HG02981 (cell line): ENCODE measurements at regions not wholly inside any gene's neighbourhood (a gene's known extent, or its start where the extent isn't known, plus 50 kb on each side); places are given as distances from the start of the nearest gene placed in this dataset.

Experiments
- ATAC-seq: cut with Tn5 transposase; IDR thresholded peaks from one replicate; pipeline ENCODE4 v1.9.1; 2021; ENCODE audit warnings: mild to moderate bottlenecking, moderate library complexity; ENCODE audit not compliant: unreplicated experiment

DNA sequence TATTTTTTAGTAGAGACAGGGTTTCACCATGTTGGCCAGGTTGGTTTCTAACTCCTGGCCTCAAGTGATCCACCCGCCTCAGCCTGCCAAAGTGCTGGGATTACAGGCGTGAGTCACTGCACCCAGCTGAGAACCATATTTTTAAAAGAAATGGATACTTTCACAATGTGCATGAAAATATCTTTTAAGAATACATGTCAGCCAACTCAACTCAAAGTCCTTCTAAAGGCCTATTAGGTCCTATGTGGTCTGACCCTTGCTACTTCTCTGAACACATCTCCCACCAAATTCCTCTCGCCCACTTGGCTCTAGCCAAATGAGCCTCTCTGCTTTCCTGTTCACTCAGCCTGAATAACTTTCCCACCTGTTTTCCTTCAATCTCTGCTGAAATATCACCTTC, 119.6 kb downstream of the MTX2 start:
- ATAC-seq = no peak

DNA sequence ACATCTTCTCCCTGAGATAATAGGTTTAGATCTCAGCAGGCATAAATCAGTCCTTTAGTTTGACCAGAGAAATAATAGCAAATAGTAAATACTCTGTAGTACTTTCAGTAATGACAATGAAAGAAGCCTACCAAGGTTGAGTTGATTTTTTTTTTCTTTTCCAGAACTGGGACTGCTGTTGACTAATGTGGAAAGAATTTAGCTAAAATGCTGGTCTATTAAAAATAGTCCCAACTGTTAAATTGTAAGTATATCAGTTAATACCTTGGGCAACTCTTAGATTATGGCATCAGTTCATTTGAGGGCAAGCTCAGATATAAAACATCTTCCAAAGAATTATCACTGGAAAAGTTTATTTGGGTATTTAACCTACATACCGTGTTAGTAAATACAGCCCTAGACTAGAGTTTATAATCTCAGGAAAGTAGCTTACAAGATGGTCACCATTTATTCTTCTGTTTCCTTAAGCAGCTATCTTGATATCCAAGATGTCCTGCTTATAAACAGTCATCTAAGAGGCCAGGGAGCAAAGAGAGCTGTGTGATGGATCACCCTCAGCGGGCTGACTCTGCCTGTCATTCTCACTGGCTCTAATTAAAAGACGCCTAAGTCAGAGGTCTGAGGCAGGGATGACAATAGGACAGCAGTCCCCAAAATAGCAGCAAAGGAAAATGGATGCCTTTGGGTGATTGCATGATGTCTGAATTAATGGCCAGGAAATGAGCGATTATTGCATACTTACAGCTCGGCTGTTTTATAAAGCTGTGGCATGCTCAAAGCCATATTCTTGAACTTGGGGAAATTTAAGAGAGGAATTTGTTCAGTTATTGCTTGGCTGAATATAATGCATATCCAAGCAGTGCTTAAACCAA, 121.3 kb downstream of the MTX2 start:
- no peak for ATAC-seq

DNA sequence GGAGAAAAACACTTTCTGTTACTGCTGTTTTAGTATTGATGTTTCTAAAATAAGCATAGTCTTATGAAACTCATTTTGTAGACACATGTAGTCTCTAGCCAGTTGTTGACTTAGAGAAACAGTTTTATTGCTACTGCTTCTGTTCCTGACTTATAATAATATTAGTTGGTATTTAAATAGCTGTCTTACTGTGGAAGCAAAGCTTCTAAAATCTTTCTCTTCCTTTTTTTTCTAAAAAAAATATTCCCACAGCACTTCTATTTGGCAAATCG, 121.8 kb downstream of the MTX2 start:
- no peak for ATAC-seq

DNA sequence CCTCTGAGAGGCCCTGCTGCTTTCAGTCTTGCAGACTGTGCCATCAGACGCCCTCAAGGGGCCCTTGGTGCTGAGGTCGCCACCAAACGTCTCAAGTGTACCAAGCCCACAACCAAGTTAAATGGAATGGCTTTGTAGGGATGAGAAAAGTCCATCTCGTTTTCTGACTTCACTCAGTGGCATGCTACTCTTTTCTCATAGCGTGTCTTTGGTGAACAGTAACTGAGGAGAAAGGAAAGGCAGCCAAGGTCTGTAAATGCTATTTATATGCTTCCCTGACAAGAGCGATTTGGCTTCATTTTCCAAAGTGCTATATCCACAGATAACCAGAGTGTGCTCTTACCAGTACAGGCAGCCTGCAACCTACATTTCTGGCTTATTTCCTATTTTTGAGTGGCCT, 123.0 kb downstream of the MTX2 start:
- ATAC-seq = no peak

DNA sequence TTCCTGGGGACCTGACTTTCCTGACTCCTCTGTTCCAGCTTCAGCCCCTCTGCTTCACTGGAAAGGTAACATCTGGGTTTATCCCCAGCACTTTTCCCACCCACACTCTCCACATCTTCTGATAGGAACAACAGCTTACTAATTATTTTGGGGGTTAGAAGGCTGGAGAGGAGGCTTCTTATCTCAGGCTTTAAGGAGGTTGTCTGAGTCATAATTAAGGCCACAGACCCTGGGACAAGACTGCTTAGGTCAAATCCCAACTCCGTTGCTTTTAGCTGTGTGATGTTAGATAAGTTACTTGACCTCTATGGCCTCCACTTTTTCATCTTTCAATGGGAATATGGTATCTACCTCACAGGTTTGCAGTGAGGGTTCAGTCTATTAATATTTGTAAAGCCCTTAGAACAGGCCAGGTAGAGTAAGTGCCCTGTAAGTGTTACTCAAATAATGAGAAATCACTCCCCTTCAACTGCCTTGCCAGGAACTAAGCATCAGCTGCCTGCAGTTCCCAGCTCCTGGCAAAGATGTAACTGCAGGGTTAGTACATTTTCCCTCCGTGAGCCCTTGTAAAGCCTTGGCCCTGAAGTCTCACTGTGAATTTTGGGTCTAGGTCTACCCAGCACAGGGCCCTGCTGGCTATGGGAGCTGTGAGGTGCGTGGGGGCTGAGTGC, 123.6 kb downstream of the MTX2 start:
- no peak for ATAC-seq

DNA sequence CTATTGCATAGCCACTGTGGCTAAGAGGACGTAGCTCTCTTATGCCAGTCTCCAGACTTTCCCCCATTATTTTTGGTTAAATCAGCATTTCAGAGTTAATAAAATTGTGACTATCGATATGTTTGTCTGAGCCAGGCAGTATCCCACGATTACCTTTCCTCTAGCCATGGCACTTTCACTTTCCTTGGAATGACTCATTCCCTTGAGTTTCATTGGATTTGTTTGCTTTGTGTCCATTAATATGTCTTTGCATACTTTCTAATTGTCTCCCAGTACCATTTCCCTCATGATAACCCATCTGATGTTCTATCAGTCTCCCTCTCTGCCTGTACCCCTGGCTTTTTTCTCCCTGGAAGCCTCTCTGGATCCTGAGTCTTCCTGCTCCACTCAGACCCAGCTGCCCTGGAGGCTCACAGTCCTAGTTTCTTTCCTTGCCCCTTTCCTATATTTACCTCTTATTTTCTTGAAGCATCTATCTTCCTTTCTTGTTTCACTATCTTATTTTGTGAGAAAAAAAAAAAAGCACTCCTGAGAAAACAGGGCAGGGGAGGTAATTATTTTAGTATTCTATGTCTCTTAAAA, 126.1 kb downstream of the MTX2 start:
- no peak for ATAC-seq

DNA sequence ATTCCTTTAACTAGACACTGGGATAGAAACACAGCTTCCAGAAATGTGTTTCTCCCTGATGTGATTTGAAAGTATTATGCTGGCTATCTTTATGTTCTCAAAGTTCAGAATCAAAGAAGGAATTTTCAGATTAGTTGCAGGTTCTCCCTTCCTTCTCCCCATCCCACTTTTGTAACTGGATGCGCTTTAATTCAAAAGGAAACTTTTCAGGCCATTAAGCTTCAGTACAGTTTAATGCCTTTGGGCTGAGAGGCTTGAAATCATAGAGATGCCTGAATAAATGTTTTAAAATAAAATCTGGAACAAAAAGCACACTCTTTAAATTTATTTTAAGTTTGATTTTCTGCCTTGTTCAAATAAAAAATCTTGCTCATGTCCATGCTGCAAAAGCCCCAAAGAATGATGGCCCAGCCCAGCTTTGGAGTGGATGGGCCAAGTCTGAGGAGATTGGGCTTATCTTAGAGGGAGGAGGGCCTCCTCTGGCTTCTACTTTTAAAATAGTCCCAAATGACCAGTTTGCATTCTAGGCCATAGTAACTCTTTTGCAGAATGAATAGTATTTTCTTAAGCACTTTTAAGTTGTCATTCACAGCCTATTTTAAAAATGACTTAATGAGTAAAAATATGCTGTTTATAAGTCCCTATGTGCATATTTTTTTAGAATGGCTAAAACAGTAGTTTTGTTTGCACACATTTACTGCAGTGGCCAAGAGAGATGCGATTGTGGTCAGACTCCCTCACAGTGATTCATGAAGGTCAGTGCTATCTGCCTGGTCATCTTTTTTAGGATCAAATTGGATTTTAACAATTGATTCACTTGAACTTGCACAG, 129.2 kb downstream of the MTX2 start:
- ATAC-seq = no peak

DNA sequence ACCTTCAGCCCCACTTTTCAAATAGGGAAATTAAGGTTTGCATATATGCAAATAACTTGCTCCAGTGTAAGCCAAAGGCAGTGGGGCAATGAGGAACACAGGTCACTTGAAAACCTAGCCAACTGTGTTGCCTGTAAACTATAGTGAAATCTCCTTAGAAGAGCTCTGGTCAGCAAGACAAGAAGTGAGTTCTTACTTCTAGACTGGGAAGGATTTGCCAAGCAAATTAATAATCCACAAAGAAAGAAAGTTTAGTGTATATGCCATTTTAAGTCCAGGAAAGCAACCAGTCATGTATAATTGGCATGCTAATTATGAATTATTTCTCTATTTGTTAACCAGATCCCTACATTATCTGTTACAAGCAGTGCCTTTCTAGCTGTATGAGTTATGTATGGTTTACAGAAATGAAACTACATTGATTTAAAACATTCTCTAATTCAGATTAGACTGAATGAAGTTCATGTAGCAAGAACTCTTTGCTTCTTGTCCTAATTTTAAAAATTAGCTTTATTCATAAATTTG, 129.9 kb downstream of the MTX2 start:
- ATAC-seq = no peak

DNA sequence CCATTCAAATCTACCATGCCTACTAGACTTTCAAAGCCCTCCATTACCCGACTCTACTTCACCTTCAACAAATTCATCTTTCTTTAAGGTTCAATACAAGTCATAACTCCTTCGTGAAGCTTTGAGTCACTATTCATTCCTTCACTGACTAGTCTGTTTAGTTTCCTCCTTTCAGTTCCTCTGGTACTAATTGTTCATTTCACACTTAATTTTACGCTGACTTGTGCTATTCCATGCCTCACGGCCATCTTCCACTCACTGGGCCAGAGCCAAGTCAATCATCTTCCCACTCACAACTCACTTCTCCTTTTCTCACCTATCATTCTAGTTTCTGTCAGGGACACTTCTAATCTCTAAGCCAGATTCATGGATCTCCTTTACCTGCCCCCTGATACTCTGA, 136.2 kb downstream of the MTX2 start:
- ATAC-seq = no peak

DNA sequence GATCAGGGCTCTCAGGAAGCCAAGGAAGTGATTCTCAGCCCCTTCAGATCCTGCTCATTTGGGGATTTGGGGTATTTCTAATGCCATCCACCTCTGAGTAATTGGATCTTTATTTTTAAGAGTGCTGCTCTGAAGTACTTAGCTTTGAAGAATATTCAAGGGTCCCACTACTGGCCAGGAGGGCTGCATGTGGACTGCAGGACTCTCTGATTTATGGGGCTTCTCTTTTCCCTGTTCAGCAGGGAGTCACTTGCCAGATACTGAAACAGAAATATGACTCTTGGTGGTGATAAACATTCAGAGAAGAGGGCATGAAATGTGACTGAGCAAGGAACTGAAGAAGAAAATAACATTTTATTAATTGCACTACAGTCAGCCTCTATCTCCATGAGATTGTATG, 138.5 kb downstream of the MTX2 start:
- ATAC-seq = no peak

DNA sequence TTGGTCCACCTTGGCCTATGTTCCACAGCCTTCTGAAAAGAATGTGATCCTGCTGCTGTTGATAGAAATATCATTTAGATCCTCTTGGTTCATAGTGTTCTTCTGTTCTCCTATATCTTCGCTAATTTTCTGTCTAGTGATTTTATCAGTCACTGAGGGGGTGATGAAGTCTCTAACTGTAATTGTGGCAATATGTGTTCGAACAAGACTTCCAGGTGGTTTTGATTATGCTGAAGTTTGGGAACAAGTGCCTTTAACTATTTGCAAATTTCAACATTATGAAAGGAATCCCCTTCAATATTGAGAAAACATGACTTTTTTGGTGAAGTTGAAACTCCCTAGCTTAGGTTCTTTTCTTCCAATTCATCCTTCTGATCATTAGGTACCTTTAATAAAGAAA, 140.4 kb downstream of the MTX2 start:
- ATAC-seq = no peak

DNA sequence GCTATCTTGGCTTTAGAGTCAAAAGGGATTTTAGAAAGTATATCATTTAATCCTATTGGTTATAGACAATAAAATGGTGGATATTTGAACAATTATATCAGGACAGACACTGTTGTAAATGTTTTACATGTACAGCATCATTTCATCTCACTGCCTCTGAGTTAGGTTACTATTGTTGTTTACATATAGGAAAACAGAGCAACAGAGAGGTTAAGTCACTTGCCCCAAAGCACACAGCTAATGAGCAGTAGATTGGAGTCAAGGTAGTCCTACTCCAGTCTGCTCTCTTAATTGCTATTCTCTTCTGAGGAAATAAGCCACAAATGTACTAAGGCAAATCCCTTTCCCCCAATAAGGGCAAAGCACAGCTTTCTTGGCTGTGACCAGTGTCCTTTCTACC, 142.9 kb downstream of the MTX2 start:
- no peak for ATAC-seq

DNA sequence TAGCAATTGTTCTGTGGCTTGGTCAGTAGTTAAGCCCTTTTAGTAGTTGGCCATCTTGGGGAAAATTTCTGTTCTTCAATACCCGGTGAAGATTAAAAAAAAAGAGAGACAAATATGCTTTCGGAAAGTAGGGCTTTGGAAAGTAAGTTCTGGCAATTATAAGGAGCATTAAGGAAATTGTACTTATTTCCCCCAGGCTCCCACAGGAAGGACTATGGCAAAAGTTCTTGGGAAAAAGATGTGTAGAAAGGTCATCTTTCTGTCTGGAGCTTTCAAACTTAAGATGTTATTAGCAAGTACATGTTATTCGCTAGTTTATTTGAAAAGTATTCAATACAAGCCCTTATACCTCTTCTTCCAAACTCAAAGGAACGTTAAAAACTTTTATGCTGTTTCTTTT, 144.5 kb downstream of the MTX2 start:
- ATAC-seq = no peak

DNA sequence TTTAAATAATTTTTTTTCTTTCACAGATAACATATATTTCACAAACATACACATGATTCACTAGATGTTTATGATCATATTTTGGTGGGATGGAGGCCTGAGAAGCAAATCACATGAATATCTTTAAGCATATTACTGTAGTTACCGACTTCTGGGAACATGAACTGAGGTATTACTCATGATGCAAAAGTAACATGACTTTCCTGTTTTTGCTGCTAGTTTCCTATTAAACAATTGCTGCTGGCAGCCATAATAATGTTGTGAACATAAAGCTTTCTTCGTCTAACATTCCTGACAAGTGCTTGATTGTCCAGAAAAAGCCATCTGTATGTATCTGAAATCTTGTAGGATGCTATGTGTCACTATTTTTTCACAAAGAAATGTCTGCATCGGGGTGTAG, 145.4 kb downstream of the MTX2 start:
- ATAC-seq = no peak

DNA sequence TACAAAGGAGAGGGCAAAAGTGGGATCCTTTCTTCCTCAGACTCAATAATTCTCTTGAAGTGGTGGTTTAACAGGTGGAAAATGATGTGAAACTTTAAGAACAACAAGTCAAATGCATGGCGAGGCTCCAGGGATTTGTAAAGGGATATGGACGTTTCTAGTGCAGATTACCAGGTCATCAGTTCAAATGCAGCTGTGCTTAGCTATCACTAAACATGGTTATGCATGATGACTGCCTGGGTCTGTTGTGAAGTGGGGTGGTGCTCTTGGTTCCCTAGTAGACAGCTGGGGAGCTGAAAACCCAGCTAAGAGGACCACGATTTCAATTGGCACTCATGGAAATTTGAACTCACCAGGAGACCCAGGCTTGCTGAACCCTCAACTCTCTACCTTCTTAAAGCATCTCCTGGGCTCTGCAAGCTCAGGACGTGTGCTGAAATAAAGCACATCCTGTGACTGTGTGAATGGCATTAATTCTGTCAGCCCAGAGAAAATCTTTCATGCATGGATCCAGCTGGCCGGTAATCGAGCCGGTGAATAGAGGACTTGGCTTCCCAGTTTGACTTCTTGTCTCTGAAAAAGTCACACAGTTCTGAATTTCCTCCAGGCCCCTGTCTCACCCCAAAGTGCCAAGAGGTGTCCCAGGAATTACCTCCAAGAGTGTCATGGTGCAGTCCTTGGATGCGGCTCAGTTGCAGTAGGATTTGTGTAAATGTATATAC, 146.1 kb downstream of the MTX2 start:
- ATAC-seq = no peak

DNA sequence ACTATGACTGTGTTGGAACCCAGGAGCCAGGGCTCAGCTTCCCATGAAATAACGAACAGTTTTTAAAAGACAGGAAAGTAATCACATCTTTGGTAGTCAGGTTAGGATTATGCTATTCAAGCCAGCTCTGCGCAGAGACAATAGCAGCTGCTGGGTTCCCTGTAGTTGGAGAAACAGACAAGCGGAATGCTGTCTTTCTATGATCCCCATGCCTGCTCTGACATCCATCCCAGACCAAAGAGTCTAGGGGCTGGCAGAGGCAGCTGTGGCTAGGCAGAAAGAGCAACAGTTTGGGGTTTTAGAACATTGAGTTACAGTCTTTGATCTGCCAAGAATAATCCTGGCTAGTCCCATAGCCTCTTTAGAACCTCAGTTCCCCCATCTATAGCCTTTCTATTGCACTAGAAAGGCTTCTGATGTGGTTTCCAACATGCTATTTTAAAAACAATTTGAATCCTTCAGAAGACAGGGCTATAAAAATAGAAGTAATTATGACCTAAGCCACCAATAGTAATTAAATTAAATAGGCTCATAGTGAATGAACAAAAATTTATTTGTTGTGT, 146.8 kb downstream of the MTX2 start:
- ATAC-seq = no peak

DNA sequence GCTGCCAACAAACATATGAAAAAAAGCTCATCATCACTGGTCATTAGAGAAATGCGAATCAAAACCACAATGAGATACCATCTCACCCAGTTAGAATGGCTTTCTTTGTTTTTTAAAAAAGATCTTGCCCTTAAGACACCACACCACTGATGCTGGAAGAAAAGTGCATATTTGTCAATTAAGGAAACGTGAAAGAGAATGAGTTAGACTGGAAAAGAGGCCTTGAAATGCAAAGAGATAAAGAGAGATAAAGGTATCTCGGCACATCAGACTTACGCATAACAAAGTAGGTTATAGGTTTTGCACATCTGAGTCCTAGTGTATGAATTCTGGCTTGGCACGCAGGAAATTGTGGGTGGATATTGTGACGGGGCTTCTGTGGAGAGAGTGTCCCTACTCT, 149.5 kb downstream of the MTX2 start:
- ATAC-seq = no peak

DNA sequence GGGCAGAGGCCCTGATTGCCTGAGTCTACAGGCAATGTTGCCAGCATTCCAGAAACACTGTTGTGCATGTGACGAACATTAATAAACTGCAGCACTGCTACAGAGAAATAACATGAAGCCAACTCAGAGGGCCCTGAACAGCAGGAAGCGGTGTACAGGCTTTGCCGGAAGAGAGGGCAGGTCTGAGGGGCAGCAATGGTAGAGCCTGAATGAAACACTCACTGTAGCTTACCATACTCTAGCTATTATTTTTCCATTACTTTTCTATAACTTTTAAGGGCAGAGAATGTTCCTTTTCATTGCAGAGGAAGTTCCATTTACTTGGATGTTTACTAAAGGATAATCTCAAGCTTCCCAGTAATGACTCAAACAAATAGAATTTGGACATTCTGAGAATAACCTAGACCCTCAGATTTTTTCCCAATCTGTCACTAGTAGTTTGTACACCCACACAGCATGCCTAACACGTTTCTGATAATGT, 150.4 kb downstream of the MTX2 start:
- ATAC-seq = no peak

DNA sequence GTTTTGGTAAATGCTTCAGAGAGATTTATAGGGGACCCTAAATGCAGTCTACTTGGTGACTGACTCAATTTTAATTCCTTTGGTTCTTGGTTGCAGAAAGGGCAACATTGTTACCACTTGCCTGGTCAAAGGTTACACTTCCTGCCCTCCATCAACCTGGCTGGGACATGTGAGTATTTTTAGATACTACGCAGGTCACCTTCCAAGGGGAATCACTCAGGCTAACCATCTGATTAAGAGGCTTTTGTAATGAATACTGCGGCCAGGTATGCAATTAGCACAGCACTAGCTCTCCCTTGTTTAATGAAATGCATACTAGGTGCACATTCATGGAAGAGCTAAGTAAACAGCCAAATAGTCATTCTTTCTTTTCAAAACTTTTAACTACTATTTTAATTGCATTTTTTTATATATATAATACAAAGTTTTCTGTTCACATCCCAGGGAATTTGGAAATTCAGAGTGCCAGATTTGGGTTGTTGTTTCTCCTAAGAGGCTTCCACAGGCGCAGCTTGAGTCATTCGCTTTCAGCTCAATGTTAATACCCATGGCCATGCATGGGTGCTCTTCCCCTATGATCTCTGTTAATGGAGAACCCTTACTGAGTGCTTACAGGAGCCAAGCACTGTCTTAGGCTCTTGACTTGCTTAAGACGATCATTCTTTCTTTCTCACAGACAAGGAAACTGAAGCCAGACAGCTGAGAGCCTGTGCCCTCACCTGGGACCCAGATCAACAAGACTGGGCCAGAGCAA, 152.2 kb downstream of the MTX2 start:
- ATAC-seq = no peak

DNA sequence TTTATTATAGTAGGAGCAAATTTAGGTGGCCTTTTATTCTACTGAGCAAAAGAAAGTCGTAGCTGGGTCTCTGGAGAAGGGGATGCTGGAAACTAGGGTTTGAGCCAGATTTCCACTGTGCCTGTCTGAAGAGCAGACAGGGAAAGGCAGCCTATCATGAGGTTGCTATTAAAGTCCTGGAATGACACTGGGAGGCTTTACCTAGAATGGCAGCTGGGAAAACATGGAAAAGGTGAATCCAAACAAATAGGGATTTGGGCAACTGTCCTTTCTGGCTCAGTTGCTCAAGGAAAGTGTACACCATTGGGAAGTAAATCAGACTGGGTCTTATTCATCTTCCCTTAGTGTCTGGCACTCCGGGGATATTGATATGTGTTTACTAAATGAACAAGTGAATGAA, 154.6 kb downstream of the MTX2 start:
- no peak for ATAC-seq
